ENCODE measurements at regions not wholly inside any gene's neighbourhood (a gene's known extent, or its start where the extent isn't known, plus 50 kb on each side); places are given as distances from the start of the nearest gene placed in this dataset.

- TF ChIP-seq, protein P1, sequence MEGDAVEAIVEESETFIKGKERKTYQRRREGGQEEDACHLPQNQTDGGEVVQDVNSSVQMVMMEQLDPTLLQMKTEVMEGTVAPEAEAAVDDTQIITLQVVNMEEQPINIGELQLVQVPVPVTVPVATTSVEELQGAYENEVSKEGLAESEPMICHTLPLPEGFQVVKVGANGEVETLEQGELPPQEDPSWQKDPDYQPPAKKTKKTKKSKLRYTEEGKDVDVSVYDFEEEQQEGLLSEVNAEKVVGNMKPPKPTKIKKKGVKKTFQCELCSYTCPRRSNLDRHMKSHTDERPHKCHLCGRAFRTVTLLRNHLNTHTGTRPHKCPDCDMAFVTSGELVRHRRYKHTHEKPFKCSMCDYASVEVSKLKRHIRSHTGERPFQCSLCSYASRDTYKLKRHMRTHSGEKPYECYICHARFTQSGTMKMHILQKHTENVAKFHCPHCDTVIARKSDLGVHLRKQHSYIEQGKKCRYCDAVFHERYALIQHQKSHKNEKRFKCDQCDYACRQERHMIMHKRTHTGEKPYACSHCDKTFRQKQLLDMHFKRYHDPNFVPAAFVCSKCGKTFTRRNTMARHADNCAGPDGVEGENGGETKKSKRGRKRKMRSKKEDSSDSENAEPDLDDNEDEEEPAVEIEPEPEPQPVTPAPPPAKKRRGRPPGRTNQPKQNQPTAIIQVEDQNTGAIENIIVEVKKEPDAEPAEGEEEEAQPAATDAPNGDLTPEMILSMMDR (IDR thresholded peaks at IDR 0.05): no peak
- TF ChIP-seq POLR2A (IDR thresholded peaks at IDR 0.05): no peak
Measured at GRCh38 chr3:18900994-18901393, 247.3 kb upstream of the KCNH8 start.
